ENCODE measurements at regions not wholly inside any gene's neighbourhood (a gene's known extent, or its start where the extent isn't known, plus 50 kb on each side); places are given as distances from the start of the nearest gene placed in this dataset.

DNA sequence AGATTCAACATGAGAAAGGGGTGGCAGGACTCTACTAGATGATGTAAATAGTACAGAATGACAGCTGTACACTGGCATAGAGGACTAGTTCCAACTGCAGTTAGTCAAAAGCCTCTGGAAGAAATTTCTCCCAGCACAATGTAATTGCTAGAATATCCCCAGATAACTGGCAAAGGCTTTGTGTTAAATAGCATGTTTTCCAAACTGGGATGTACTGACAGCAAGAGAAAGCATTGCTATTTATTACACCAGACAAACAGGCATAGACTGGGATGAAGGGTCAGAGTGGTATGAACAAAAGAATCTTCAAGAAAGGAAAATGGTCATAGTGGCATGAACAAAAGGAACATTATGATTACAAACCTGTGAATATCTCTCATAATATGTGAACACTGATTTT lies 115.9 kb upstream of the CXADR start:
- TF ChIP-seq, protein P1, sequence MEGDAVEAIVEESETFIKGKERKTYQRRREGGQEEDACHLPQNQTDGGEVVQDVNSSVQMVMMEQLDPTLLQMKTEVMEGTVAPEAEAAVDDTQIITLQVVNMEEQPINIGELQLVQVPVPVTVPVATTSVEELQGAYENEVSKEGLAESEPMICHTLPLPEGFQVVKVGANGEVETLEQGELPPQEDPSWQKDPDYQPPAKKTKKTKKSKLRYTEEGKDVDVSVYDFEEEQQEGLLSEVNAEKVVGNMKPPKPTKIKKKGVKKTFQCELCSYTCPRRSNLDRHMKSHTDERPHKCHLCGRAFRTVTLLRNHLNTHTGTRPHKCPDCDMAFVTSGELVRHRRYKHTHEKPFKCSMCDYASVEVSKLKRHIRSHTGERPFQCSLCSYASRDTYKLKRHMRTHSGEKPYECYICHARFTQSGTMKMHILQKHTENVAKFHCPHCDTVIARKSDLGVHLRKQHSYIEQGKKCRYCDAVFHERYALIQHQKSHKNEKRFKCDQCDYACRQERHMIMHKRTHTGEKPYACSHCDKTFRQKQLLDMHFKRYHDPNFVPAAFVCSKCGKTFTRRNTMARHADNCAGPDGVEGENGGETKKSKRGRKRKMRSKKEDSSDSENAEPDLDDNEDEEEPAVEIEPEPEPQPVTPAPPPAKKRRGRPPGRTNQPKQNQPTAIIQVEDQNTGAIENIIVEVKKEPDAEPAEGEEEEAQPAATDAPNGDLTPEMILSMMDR (IDR thresholded peaks at IDR 0.05): no peak
- TF ChIP-seq POLR2A (IDR thresholded peaks at IDR 0.05): no peak
